ENCODE measurements at regions not wholly inside any gene's neighbourhood (a gene's known extent, or its start where the extent isn't known, plus 50 kb on each side); places are given as distances from the start of the nearest gene placed in this dataset.

- TF ChIP-seq YY1 (IDR thresholded peaks at IDR 0.05; ENCODE audit: insufficient read depth, insufficient read length) (no peak), ZNF274 (IDR thresholded peaks at IDR 0.05; ENCODE audit: low read depth, low read length) (no peak)
These were observed 238.7 kb upstream of the GRAMD2B start for GRCh38 chr5:126184474-126184873.
